ENCODE measurements at regions not wholly inside any gene's neighbourhood (a gene's known extent, or its start where the extent isn't known, plus 50 kb on each side); places are given as distances from the start of the nearest gene placed in this dataset.
"Not testable (repeated sequence)": the region's sequence is repeated elsewhere in the genome, so short reads cannot be mapped to it uniquely, and the experiment has no call there.

DNA sequence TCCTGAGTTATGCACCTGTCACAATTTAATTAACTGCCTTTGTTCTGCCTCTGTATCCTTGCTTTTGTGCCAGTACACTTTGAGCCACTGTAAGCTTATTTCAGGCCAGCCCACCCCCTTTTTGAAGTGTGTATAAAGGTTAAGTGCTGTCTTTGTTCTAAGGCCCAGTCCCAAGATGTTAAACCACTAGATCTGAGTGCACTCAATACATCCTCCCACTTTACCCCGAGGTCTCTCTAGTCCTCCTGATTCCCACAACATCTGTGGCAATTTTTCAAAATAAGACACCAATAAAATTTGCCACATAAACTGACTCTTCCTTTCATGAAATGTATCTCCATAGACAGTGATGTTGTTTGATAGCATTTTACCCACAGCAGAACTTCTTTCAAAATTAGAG, 124.1 kb upstream of the SPIN4 start:
- DNase-seq (ENCODE audit: low spot score) = no peak
- intact Hi-C loops (cut with DNase I) = no loop called here
- ATAC-seq = no peak

DNA sequence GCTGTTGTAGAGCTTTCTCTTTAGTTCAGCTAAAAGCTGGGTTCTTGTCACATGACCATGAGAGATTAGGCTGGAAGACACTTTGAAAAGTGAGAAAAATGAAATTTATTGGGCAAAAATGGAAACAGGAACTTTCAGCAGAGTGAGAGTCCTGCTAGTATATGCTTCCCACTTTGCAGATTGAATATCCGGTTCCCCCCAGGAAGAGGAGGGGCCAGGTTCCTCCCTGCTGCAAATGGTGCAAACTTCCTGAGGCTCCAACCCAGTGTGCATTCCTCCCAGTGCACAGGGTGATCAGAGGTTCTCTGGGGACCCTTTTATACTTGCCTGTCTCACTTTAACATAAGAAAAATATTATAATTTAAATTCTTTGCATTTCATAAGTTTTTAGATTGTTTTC, 119.9 kb upstream of the SPIN4 start:
- no peak for ATAC-seq
- no peak for DNase-seq (ENCODE audit: low spot score)
- intact Hi-C loops (cut with DNase I) = no loop called here

DNA sequence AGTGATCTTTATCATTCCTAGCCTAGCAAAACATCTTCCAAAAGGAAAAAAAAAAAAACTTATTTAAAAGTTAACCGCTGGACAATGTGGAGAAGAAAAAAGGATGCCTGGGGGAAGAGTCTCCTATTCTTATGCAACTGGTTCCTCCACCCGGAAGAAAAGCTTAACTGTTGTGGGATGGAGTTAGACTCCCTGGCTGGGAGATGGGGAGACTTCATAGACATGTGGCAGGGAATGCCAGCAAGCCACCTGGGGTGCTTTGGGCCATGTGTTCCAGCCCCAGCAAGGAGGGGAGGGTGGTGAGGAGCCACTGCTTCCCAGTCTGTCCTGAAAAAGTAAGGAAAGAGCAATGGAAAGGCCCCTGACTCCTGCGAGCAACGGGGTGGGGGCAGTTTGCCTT, 119.4 kb upstream of the SPIN4 start:
- DNase-seq (ENCODE audit: low spot score) (no peak), ATAC-seq (no peak)
- intact Hi-C loops (cut with DNase I) = no loop called here

DNA sequence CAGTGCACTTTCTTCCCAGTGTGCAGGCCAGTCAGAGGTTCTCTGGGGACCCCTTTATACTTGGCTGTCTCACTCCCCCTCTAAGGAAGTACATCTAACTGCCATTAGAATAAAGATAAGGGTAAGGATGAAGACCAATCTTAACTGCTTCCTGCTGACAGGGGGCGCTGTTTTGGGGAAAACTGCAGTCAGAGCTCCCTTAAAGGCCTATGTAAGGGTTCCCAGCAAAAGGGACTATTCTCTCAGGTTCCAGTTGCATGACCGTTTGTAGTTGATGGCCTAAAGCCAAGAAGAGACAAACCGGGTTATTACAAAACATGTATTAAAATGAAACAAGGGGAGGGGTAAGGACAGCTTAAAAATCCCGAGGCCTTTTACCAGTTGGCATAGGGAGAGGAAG, 115.6 kb upstream of the SPIN4 start:
- intact Hi-C loops (cut with DNase I) = no loop called here
- ATAC-seq = no peak
- DNase-seq (ENCODE audit: low spot score) = no peak

DNA sequence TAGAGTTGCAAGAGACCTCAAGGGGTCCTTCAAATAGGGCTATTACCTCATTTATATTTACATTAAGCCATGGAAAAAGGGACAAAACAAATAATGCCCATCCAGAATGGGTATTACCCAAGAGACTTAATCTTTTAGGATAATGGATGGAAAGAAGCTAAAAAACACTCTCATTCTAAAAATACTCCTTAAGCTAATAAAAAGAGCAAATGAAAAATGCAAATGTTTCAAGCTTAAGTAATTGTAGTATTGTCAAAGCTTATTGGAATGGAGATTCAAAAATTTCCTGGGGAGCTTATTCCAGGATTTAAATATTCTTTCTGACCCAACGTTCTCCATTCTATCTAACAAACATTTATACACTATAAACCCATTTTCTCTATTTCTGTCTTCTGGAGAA, 107.8 kb upstream of the SPIN4 start:
- ATAC-seq = no peak
- intact Hi-C loops (cut with DNase I) = no loop called here
- no peak for DNase-seq (ENCODE audit: low spot score)

DNA sequence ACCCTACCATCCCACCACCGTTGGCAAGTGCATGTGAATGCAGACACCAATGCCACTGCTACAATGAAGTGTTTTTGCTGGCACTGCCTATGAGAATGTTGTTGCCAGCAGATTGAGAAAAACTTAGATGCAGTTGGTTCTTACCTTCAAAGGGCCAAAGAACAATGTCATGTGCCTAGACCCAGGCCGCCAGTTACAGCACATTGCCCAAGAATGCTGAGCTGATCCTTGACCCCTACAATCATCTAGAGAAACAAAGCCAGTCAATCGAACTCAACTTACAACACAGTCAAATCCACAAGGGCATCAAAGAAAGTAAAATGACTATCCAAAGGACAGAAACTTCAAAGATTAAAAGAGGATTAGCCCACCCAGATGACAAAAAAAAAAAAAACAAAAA, 102.4 kb upstream of the SPIN4 start:
- no peak for ATAC-seq
- no peak for DNase-seq (ENCODE audit: low spot score)
- intact Hi-C loops (cut with DNase I) = no loop called here

- intact Hi-C loops (cut with DNase I) = no loop called here
- ATAC-seq = no peak
- no peak for DNase-seq (ENCODE audit: low spot score)
Observed at GRCh38 chrX:63441717-63442116, 90.6 kb upstream of the SPIN4 start.

GRCh38 chrX:63439580-63439979, 88.4 kb upstream of the SPIN4 start:
- DNase-seq (ENCODE audit: low spot score) = no peak
- ATAC-seq = no peak
- intact Hi-C loops (cut with DNase I) = no loop called here

- intact Hi-C loops (cut with DNase I) = no loop called here
- DNase-seq (ENCODE audit: low spot score) = no peak
Observed at GRCh38 chrX:63436865-63437264, 85.7 kb upstream of the SPIN4 start.

DNA sequence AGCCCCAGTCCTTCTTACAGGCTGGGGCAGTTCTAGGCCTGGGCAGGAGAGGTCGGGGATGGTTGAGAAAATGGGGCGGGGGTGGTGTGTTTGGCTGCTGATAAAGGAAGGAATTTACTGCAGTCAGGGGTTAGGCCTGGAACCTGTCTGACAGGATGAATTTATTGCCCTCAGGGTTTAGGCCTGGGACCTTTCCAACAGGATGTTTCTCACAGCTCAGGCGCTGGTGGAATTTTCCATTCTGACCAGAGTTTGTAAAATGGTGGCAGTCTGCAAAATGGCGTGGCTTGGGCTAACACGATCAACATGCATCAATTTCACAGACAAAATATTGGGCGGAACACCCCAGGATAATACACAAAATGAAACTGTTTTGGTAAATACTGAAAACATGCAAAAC, 83.5 kb upstream of the SPIN4 start:
- intact Hi-C loops (cut with DNase I) = no loop called here
- DNase-seq (ENCODE audit: low spot score) (no peak), ATAC-seq (no peak)

More at GRCh38 chrX:63436865-63437264, 85.7 kb upstream of the SPIN4 start:
- no peak for ATAC-seq

- no peak for ATAC-seq
- intact Hi-C loops (cut with DNase I) = no loop called here
- DNase-seq (ENCODE audit: low spot score) = no peak
Observed at GRCh38 chrX:63434206-63434605, 83.1 kb upstream of the SPIN4 start.

DNA sequence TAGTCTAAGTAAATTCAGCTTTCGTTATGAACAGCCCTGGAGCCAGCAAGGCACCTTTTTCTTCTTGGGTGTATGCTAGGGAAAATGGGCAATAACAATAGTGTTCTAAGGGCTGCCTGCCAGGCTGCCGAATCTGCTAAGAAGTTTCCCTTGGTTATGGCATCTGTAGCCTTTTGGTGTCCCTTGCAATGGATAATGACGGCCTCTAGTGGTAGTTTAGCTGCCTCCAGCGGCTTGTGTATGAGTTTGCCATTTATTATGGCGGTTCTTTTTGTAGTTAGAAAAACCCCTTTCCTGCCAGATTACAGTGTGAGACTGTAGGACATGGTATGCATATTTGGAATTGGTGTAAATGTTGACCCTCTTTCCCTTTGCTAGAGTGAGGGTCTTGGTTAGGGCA, 78.9 kb upstream of the SPIN4 start:
- ATAC-seq (no peak), DNase-seq (ENCODE audit: low spot score) (no peak)
- intact Hi-C loops (cut with DNase I) = no loop called here

- intact Hi-C loops (cut with DNase I) = no loop called here
- no peak for DNase-seq (ENCODE audit: low spot score)
- ATAC-seq = no peak
Observed at GRCh38 chrX:63428348-63428747, 77.2 kb upstream of the SPIN4 start.

- ATAC-seq (no peak), DNase-seq (ENCODE audit: low spot score) (no peak)
- intact Hi-C loops (cut with DNase I) = no loop called here
Observed at GRCh38 chrX:63426519-63426918, 75.4 kb upstream of the SPIN4 start.

DNA sequence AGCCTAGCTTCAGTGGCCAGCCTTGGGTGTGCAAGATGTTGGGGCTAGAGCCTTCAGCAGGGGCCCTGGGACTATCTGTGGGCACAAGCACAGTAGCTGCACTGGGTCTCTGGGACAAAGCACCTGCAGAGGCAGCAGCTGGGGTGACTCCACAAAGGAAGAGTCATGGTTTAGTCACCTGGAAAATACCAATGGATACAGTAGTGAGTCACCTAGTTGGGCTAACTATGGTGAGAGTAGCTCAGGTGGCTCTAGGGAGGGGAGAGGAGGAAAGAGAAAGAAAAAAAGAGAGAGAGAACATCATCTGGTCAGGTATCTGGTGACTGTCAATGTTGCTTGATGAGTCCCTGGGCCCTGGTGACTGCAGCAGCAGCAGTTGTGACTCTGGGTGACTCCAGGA, 72.9 kb upstream of the SPIN4 start:
- ATAC-seq (no peak), DNase-seq (ENCODE audit: low spot score) (no peak)
- intact Hi-C loops (cut with DNase I) = no loop called here

- no peak for ATAC-seq
- intact Hi-C loops (cut with DNase I) = no loop called here
- DNase-seq (ENCODE audit: low spot score) = no peak
Observed at GRCh38 chrX:63421411-63421810, 70.3 kb upstream of the SPIN4 start.

DNA sequence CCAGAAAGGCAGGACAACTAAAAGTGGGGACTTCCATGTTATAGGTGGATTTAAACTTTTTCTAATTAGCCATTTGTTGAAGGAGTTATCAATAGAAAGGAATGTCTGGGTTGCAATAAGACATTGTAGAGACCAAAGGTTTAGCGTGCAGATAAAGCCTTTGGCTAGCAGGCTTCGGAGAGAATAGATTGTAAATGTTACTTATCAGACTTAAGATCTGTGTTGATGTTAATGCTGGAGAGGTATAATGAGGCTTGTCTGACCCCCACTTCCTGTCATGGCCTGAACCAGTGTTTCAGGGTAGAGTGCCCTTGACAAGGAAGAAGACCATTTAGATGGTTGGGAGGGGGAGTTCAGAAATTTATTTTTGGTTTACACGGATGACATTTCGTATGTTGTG, 67.1 kb upstream of the SPIN4 start:
- ATAC-seq (no peak), DNase-seq (ENCODE audit: low spot score) (no peak)
- intact Hi-C loops (cut with DNase I) = no loop called here

DNA sequence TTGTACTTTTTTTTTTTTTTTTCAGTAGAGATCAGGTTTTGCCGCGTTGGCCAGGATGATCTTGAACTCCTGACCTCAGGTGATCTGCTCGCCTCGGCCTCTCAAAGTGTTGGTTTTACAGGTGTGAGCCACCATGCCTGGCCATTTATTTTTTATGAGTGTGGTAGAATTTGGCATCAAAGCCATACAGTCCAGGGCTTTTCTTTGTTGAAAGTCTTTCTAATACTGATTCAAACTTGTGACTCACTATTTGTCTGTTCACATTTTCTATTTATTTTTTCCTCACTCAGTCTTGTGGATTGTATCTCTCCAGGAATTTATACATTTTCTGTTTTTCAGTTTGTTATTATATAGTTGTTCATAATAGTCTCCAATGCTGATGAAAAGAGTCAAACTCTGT, 66.5 kb upstream of the SPIN4 start:
- intact Hi-C loops (cut with DNase I) = no loop called here
- no peak for ATAC-seq

DNA sequence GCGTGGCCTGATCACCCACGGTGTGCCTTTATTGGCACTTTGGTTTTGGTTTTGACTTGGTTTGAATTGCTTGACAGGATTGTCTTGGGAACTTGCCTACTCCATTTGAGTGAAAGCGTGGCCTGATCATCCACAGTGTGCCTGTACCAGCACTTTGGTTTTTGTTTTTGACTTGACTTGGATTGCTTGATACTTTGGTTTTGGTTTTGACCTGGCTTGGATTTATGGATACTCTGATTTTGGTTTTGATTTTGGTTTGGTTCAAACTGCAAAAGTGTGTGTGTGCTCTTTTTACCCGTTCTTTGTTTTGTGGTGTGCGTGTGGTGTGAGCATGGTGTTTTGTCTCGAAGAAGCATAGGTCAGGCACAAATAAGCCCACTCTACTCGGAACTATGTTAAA, 58.8 kb upstream of the SPIN4 start:
- DNase-seq (ENCODE audit: low spot score); ATAC-seq; intact Hi-C loops (cut with DNase I): not testable (repeated sequence)

More for the DNA sequence above, 66.5 kb upstream of the SPIN4 start:
- DNase-seq (ENCODE audit: low spot score) = no peak

DNA sequence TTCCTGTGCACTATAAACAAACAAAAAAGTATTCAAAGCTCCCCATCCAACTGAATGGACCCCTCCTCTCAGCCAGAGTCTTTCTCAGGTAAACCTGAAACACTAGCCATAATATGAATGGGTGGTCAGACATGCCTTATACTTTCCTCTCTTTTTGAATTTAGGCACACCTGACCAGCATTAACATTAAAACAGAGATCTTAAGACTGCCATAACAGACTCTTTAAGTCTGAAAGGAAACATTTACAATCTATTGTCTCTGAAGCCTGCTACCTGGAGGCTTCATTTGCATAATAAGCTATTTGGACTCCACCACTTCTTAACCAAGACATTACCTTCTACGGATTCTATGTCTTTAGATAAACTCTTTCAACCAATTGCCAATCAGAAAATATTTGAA, 56.9 kb upstream of the SPIN4 start:
- intact Hi-C loops (cut with DNase I) = no loop called here
- no peak for ATAC-seq
- no peak for DNase-seq (ENCODE audit: low spot score)

- ATAC-seq (no peak), DNase-seq (ENCODE audit: low spot score) (no peak)
- intact Hi-C loops (cut with DNase I) = no loop called here
Observed at GRCh38 chrX:63404332-63404731, 53.2 kb upstream of the SPIN4 start.

DNA sequence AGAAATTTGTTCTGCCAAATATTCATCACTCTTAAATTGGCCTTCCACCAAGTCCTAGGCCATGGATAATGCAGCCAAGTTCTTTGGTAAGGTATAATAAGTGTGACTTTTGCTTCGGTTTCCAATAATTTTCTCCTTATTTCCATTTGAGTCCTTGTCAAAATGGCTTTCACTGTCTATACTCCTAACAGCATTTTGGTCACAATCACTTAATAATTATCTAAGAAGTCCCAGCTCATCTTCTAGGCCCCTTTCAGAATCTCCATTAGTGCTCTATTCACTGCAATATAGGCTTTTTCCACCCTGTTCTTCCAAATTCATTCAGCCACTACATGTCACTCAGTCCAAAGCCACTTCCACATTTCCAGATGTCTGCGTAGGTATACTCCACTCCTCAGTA, 51.0 kb upstream of the SPIN4 start:
- intact Hi-C loops (cut with DNase I) = no loop called here
- no peak for DNase-seq (ENCODE audit: low spot score)

More for the DNA sequence above, 51.0 kb upstream of the SPIN4 start:
- no peak for ATAC-seq

Data from sciatic nerve (tissue), 2 donors.